WERI-Rb-1 (cell line): ENCODE measurements at regions not wholly inside any gene's neighbourhood (a gene's known extent, or its start where the extent isn't known, plus 50 kb on each side); places are given as distances from the start of the nearest gene placed in this dataset.

ENCODE experiments used
- DNase-seq: peaks from one replicate; pipeline ENCODE4 v3.0.0-alpha.2; 2020
- H3K27ac ChIP-seq: fragments of 250-450 bp; sonication (Bioruptor Pico); 2 replicates; pipeline ENCODE4 v1.5.1; 2020; ENCODE audit warnings: mild to moderate bottlenecking, moderate library complexity
- H3K27me3 ChIP-seq: fragments of 250-450 bp; sonication (Bioruptor Pico); 2 replicates; pipeline ENCODE4 v1.5.1; 2021; ENCODE audit warnings: mild to moderate bottlenecking, low read depth, moderate library complexity; ENCODE audit not compliant: insufficient read depth, severe bottlenecking
- H3K36me3 ChIP-seq: fragments of 250-450 bp; sonication (Bioruptor Pico); 2 replicates; pipeline ENCODE4 v1.5.1; 2020; ENCODE audit warnings: mild to moderate bottlenecking, moderate library complexity
- H3K4me3 ChIP-seq: 2 replicates; pipeline ENCODE4 v1.5.1; 2011; ENCODE audit warnings: low read depth, mild to moderate bottlenecking, control low read depth, low read length
- H3K9me3 ChIP-seq: fragments of 250-450 bp; sonication (Bioruptor Pico); 2 replicates; pipeline ENCODE4 v1.5.1; 2021; ENCODE audit warnings: mild to moderate bottlenecking, moderate library complexity; ENCODE audit not compliant: severe bottlenecking
- CTCF ChIP-seq: IDR thresholded peaks from 2 replicates; pipeline ENCODE4 v1.5.1; 2011; ENCODE audit warnings: low read depth, mild to moderate bottlenecking, control low read depth, inconsistent platforms, low read length

- Histone ChIP-seq H3K9me3 (no peaks in the 10 kb centered on the region), H3K27me3 (peaks cover 56% of the 10 kb centered on the region), H3K4me3 (no peak overlapping the region), H3K36me3 (no peaks in the 10 kb centered on the region), H3K27ac (no peak overlapping the region)
- no peak for TF ChIP-seq CTCF
- DNase-seq: no peak
Observed at GRCh38 chr20:39227416-39227815, 265.3 kb downstream of the DHX35 start.

GRCh38 chr20:39225978-39226377, 263.8 kb downstream of the DHX35 start:
- TF ChIP-seq CTCF: no peak
- H3K27ac ChIP-seq: no peak overlapping the region
- no peak overlapping the region for H3K4me3 ChIP-seq
- H3K9me3 ChIP-seq: no peaks in the 10 kb centered on the region
- H3K27me3 ChIP-seq: peaks cover 47% of the 10 kb centered on the region
- DNase-seq: no peak
- no peaks in the 10 kb centered on the region for H3K36me3 ChIP-seq

- Histone ChIP-seq H3K27ac (no peak overlapping the region), H3K9me3 (no peaks in the 10 kb centered on the region), H3K27me3 (peaks cover 42% of the 10 kb centered on the region), H3K4me3 (no peak overlapping the region), H3K36me3 (no peaks in the 10 kb centered on the region)
- TF ChIP-seq CTCF: no peak
- DNase-seq: no peak
Observed at GRCh38 chr20:39225536-39225935, 263.4 kb downstream of the DHX35 start.

- H3K4me3 ChIP-seq: no peak overlapping the region
- H3K9me3 ChIP-seq: no peaks in the 10 kb centered on the region
- no peak for TF ChIP-seq CTCF
- H3K36me3 ChIP-seq: no peaks in the 10 kb centered on the region
- peaks cover 28% of the 10 kb centered on the region for H3K27me3 ChIP-seq
- no peak overlapping the region for H3K27ac ChIP-seq
- DNase-seq: no peak
Observed at GRCh38 chr20:39222101-39222500, 260.0 kb downstream of the DHX35 start.

GRCh38 chr20:39216195-39216594, 254.1 kb downstream of the DHX35 start:
- no peak for TF ChIP-seq CTCF
- no peaks in the 10 kb centered on the region for H3K36me3 ChIP-seq
- H3K27ac ChIP-seq: no peak overlapping the region
- peaks cover 52% of the 10 kb centered on the region for H3K27me3 ChIP-seq
- no peak for DNase-seq
- no peak overlapping the region for H3K4me3 ChIP-seq
- no peaks in the 10 kb centered on the region for H3K9me3 ChIP-seq

- Histone ChIP-seq H3K36me3 (no peaks in the 10 kb centered on the region), H3K27me3 (peaks cover 64% of the 10 kb centered on the region), H3K4me3 (no peak overlapping the region), H3K9me3 (no peaks in the 10 kb centered on the region), H3K27ac (no peak overlapping the region)
- no peak for DNase-seq
- TF ChIP-seq CTCF: no peak
Observed at GRCh38 chr20:39214828-39215227, 252.7 kb downstream of the DHX35 start.
